Right lobe of liver (tissue), 6 donors: ENCODE measurements at regions not wholly inside any gene's neighbourhood (a gene's known extent, or its start where the extent isn't known, plus 50 kb on each side); places are given as distances from the start of the nearest gene placed in this dataset.

ENCODE experiments used
- ATAC-seq, 4 donors: fragments of 200-7000 bp; cut with Tn5 transposase; one replicate each; pipeline ENCODE4 v1.9.1; 2020; ENCODE audit warnings: mild to moderate bottlenecking in 4 of 4, moderate library complexity in 4 of 4
- DNase-seq, 3 donors: peaks; one replicate each; pipeline ENCODE4 v3.0.0-alpha.2; 2020
- H3K27ac ChIP-seq, 3 donors: fragments of 200-600 bp; one replicate each; pipeline ENCODE4 v1.8.0; 2022
- H3K27me3 ChIP-seq, 2 donors: fragments of 200-600 bp; one replicate each; pipeline ENCODE4 v1.8.0; 2022
- H3K36me3 ChIP-seq, 4 donors: fragments of 200-600 bp; sonication (generic) in 1 of 4; one replicate each; pipeline versions ENCODE4 v1.5.1 to v1.8.0; 2017 to 2022; ENCODE audit warnings: control low read depth in 1 of 4
- H3K4me1 ChIP-seq, 4 donors: fragments of 200-600 bp; sonication (generic) in 1 of 4; one replicate each; pipeline versions ENCODE4 v1.5.1 to v1.8.0; 2017 to 2022; ENCODE audit warnings: control low read depth in 1 of 4
- H3K4me3 ChIP-seq, 3 donors: fragments of 200-600 bp; one replicate each; pipeline ENCODE4 v1.8.0; 2022
- H3K9me3 ChIP-seq, 4 donors: fragments of 200-600 bp; sonication (generic) in 1 of 4; one replicate each; pipeline versions ENCODE4 v1.5.1 to v1.8.0; 2017 to 2022; ENCODE audit warnings: control low read depth in 1 of 4
- POLR2A ChIP-seq: fragments of 450-650 bp; IDR thresholded peaks from one replicate; pipeline ENCODE4 v1.6.1; 2017; ENCODE audit warnings: antibody characterized with exemption, mild to moderate bottlenecking
- WGBS: methylation state at CpG from one replicate; pipeline ENCODE4 v1.1.6; 2018; ENCODE audit warnings: low coverage, low lambda C conversion rate; ENCODE audit not compliant: insufficient coverage; ENCODE audit errors: missing lambda C conversion rate; 5-methylcytosine and 5-hydroxymethylcytosine counted together
- intact Hi-C, 2 donors: fragments of 100-400 bp; cut with DNase I; formaldehyde crosslinking; loops; one replicate each; pipeline versions ENCODE4 v1.11.2 to v1.14.1; 2022
- TF ChIP-seq, protein P1 (sequence below), 4 donors: fragments of 200-600 bp in 3 of 4; fragments of 450-650 bp in 1 of 4; IDR thresholded peaks; one replicate each; pipeline versions ENCODE4 v1.5.1 to v1.8.0; 2016 to 2022; ENCODE audit warnings: antibody characterized with exemption in 4 of 4, mild to moderate bottlenecking in 2 of 4
- donor health status: DM: no; HTN: yes; CAD: no.
- donor health status: DM: no; HTN: no; CAD: no.
- donor health status: DM: no; HTN: no; CAD: no.
- donor health status: DM: no; HTN: yes; CAD: no.
- donor health status: DM: no; HTN: yes; CAD: no.

DNA sequence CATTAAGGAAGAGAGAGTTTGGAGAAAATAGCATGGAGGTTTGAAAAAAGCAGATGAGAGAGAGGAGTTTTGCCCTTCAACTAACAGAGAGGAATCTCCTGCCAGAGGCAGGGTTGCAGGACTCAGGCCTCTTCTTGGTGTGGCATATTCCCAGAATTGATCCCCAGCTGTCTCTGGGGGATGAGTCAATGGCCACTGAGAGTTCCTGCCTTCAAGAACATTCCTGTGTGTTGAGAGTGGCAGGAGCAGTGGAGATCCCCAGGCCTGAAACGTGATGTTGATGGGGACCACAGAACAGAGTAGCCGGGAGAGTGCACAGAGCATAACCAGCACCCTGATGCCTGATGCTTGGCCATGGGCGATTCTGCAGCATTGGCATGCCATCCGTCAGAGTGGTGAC is 348.4 kb upstream of the THBS1 start:
- Histone ChIP-seq H3K4me3 (no peak overlapping the region), H3K9me3 (no peaks in the 10 kb centered on the region), H3K27me3 (no peaks in the 10 kb centered on the region), H3K27ac (no peak overlapping the region), H3K36me3 (no peaks in the 10 kb centered on the region), H3K4me1 (peaks cover 0 to 2% (median 0%) of the 10 kb centered on the region in 4 donors)
- no peak for TF ChIP-seq POLR2A
- TF ChIP-seq, protein P1, sequence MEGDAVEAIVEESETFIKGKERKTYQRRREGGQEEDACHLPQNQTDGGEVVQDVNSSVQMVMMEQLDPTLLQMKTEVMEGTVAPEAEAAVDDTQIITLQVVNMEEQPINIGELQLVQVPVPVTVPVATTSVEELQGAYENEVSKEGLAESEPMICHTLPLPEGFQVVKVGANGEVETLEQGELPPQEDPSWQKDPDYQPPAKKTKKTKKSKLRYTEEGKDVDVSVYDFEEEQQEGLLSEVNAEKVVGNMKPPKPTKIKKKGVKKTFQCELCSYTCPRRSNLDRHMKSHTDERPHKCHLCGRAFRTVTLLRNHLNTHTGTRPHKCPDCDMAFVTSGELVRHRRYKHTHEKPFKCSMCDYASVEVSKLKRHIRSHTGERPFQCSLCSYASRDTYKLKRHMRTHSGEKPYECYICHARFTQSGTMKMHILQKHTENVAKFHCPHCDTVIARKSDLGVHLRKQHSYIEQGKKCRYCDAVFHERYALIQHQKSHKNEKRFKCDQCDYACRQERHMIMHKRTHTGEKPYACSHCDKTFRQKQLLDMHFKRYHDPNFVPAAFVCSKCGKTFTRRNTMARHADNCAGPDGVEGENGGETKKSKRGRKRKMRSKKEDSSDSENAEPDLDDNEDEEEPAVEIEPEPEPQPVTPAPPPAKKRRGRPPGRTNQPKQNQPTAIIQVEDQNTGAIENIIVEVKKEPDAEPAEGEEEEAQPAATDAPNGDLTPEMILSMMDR (IDR thresholded peaks at IDR 0.05), result no peak
- no peak for DNase-seq
- intact Hi-C loops, result no loop called here
- no peak for ATAC-seq
- WGBS, result no CpG with 5 or more reads among the region's 4 CpGs

DNA sequence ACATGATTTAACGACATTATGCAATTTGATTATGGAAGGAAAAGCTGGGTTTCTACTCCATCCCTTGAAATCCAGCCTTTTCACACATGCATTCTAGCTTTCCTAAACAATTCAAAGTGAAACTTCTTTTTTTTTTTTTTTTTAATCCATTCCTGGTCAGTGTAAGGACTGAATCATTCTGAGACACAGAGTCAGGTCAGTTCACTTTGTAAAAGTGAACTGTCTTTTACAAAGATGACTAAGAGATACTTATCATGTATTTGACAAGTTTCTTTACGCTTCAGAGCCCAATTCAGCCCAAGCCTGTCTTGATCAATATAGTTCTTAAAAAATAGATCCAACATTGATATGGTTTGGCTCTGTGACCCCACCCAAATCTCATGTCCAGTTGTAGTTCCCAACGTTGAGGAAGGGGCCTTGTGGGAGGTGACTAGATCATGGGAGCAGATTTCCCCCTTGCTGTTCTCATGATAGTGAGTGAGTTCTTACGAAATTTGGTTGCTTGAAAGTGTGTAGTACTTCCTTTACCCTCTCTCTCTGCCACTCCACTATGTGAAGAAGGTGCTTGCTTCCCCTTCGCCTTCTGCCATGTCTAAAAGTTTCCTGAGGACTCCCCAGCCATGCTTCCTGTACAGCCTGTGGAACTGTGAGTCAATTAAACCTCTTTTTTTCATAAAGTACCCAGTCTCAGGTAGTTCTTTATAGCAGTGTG is 345.6 kb upstream of the THBS1 start:
- intact Hi-C loops, result no loop called here
- ATAC-seq (no peak), DNase-seq (no peak)
- H3K4me1 ChIP-seq, result no peaks in the 10 kb centered on the region
- H3K9me3 ChIP-seq, result no peaks in the 10 kb centered on the region
- TF ChIP-seq, protein P1 (IDR thresholded peaks at IDR 0.05), result no peak
- TF ChIP-seq POLR2A, result no peak
- H3K27ac ChIP-seq, result no peak overlapping the region
- no peaks in the 10 kb centered on the region for H3K27me3 ChIP-seq
- H3K36me3 ChIP-seq, result no peaks in the 10 kb centered on the region
- 64% methylated on average over 5 of the region's 5 CpGs for WGBS
- no peak overlapping the region for H3K4me3 ChIP-seq

DNA sequence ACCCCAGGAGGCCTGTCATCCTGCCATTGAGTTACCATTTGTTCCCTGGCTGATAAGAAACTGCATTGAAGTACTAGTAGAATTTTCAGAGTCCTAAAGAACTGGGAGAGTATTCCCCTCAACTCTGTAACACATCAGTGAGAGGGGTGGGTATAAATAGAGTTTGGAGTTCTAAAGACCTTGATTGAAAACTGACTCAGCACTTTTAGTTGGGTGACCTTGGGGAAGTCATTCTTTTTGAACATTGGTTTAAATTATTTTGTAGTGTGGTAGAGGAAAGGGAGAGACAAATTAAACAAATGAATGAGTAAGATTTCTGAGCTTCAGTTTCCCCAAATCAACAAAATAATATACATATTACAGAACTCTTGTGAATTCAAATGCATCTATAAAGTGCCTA is 344.5 kb upstream of the THBS1 start:
- ATAC-seq, result no peak
- Histone ChIP-seq H3K4me1 (no peaks in the 10 kb centered on the region), H3K27me3 (no peaks in the 10 kb centered on the region), H3K9me3 (no peaks in the 10 kb centered on the region), H3K4me3 (no peak overlapping the region), H3K36me3 (no peaks in the 10 kb centered on the region), H3K27ac (no peak overlapping the region)
- TF ChIP-seq, protein P1 (IDR thresholded peaks at IDR 0.05), result no peak
- no peak for TF ChIP-seq POLR2A
- DNase-seq, result no peak
- intact Hi-C loops, result no loop called here

DNA sequence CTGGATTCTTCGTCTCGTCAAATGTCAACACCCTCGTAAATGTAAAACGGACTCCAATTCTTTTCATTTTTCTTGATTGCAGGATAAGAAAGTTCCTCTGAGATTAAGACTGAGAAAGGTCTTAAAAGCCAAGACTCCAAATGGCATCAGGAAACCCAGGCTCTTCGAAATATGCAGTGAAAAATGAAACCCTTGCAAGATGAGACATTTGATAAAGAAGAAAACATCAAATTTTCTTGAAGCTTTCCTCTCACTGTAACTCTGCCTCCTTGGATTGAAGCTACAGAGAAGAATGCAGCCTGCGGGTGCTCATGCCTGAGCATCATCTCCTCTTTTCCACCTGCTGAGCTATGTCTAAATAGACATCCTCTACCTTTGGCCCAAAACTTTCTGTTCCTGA is 342.4 kb upstream of the THBS1 start:
- H3K36me3 ChIP-seq, result no peaks in the 10 kb centered on the region
- H3K4me3 ChIP-seq, result no peak overlapping the region
- no peaks in the 10 kb centered on the region for H3K4me1 ChIP-seq
- TF ChIP-seq, protein P1 (IDR thresholded peaks at IDR 0.05), result no peak
- no peak for TF ChIP-seq POLR2A
- DNase-seq, result no peak
- H3K27ac ChIP-seq, result no peak overlapping the region
- WGBS, result 80% methylated on average over 6 of the region's 6 CpGs
- H3K27me3 ChIP-seq, result no peaks in the 10 kb centered on the region
- no peak for ATAC-seq
- intact Hi-C loops, result no loop called here
- H3K9me3 ChIP-seq, result no peaks in the 10 kb centered on the region

GRCh38 chr15:39239562-39239961 is 341.3 kb upstream of the THBS1 start:
- TF ChIP-seq, protein P1 (IDR thresholded peaks at IDR 0.05), result no peak
- TF ChIP-seq POLR2A, result no peak
- Histone ChIP-seq H3K9me3 (no peaks in the 10 kb centered on the region), H3K27me3 (no peaks in the 10 kb centered on the region), H3K4me3 (no peak overlapping the region), H3K36me3 (no peaks in the 10 kb centered on the region), H3K27ac (no peak overlapping the region), H3K4me1 (no peaks in the 10 kb centered on the region)
- DNase-seq (no peak), ATAC-seq (no peak)
- WGBS, result 56% methylated on average over 1 of the region's 1 CpG
- intact Hi-C loops, result no loop called here
